ENCODE measurements at regions not wholly inside any gene's neighbourhood (a gene's known extent, or its start where the extent isn't known, plus 50 kb on each side); places are given as distances from the start of the nearest gene placed in this dataset.

DNA sequence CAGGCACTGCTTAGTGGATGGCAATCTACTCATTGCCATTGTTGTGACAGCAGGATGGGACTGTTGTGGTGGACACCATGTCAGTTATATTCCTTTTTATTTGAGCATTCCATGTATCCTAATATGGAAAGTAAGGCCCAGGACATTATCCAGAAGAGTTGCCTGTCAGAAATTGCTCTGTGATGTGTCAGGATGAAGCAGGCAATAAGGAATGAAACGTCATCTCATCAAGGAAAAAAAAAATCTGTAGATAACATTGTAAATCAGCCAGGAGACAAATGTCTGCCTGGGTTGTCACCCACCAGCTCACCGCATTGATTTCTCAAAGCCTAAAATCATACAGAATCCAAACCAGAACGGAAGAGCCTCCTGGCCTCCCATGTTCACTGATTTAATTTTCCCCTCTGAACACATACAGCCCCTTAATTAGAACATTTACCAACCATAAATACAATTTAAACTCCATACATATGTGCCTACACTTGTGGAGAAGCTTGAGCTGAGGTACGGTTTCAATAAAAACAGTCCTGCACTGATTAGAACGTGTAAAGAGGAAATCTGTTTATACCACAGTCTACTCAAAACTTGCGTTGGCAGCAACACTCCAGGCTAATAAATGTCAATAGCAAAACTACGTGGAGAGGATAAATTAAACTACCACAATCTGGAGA is 73.9 kb downstream of the FOXD1 start:
- no peak for DNase-seq (ENCODE audit: low read depth)

DNA sequence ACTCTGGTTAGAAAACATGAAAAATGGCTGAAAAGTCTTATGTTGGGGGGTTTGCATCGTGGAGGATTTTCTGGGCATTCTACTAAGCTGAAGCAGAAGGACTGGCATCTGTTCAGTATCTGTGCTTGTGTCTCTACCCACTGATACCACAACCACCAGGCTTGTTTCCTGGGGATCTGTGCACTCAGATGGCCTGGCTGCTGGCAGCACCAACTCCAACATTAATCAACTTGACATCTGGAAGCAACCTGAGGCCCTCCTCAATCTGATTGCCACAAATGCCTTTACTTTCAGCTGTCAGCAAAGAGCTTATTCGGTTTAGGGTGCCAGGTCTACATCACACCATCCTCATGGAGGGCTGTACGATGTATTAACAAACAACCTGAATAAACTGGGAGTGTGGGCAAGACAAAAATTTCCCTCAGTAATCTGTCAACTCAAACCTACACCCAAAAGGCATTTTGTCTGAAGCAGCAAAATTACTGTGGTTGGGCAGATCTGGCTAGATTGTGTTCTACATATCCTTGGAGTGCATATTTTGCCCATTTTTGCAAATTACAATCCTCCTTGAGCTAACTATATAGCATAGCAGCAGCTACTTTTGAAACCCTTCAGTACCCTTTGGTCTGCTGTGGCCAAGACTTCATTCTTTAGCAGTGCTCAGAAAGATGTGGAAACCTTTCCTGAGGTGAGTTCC is 74.6 kb downstream of the FOXD1 start:
- no peak for DNase-seq (ENCODE audit: low read depth)

DNA sequence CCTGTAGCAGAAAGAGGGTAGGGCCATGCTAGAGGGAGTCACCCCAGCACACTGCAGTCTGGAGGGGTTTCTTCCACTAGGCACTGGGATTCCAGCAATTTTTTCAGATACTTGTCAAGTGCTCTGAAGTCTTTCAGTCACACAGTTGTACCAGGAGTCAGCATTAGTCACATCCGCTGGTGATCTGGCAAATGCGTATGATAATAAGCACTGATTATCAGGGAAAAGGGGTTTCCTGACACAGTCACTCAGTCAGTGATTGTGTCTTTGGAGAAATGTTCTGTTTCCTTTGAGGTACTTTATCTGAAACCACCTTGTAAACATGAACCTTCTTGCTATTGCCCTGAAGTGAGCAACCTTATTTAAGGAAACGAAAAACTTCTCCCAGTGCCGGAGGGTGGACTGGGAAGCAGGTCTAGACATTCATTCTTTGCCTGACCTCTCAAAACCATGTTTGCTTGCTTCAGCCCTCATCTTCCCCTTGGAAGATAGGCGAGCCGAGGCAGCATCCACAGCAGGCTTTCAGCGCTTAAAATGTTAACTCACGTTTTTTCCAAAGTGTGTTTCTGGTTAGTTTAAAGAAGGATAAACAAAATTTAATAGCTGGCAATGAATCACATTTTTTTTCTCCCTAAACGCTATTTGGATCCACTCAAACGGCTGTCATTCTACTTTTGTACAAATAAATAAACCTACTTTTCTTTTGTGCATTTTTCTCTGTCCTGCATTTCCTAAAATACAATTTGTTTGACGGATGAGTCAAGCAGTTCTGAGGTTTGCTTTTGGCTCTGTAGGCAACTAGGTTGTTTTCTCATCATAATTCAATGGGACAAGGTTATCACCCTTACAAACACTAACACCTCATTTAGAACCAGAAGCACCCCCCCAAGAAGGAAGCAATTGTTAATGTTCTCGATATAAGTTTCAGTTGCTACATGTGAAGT is 77.7 kb downstream of the FOXD1 start:
- no peak for DNase-seq (ENCODE audit: low read depth)

DNA sequence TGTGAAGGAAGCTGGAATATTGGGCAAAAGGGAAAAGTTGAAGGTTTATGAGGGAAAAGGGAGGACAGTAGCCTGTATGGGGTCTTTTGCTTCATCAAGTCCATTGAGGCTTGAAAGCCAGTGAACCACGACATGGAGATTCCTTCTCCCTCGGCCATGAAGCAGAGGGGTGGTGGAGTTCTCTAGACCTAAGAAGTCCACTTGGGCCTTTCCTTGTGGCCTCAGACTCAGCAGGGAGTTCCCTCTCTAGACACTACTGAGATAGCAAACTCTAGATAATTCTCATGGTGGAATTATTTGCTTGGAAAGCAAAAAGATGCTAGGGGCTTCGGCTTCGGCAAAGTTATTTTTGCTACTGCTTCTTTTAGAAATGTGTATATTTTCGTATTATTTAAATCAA is 78.5 kb downstream of the FOXD1 start:
- DNase-seq (ENCODE audit: low read depth), result no peak

DNA sequence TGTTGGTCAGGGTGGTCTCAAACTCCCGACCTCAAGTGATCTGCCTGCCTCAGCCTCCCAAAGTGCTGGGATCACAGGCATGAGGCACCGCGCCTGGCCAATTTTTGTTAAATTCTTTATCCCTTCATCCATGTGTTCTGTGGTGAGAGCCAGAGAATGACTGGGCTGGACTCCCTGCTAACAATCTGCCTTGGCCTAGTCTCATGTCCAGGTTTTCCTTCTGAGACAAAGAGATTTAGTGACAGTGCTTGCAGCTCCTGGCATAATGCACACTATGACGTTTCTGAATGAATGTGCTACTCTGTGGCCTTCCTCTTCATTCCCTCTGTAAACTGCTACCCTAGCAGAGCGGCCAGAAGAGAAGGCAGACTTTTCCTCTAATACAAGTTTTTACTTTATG is 79.3 kb downstream of the FOXD1 start:
- no peak for DNase-seq (ENCODE audit: low read depth)

DNA sequence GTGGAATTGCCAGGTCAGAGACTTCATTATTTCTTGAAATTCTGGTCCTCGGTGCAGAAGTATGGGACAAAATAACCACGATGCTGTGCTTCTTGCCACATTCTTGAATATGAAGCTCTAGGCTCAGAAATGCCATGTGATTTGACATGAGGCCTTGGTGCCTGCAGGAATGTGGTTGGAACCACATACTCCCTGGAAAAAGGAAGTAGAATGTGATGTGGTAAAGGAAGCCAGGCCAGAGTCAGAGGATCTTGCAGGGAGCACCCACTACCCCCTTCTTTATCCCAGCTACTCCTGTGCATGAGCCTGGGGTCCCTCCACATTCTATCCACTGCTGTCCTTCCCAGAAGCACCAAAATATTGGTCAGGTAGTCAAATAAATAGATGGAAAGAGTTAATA is 80.9 kb downstream of the FOXD1 start:
- no peak for DNase-seq (ENCODE audit: low read depth)

DNA sequence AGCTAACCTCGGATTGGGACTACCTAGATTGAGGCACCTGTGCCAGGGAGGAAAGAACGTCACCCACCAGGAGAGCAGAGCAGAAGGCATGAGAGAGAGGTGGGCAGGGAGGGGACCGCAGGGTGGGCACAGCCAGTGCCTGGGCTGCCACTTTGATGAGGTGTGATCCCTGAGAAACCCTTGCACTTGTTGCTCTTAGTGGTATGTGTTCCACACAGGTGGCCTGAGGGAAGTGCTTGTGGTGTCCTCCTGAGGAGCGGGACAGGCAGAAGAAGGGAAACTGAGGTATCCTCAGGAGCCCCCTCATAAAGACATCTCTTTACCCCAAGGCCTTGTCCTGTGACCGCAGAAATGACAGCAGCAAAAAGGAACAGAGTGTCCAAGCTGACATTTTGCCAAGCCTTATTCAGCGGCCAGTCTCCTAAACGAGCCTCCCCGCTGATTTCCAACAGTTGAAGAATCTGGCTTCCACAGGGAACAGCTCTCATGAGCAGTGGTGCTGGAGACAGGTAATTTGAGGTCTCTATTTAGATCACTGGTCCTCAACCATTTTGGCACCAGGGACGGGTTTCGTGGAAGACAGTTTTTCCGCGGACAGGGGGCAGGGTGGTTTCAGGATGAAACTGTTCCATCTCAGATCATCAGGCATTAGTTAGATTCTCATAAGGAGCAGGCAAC is 82.4 kb downstream of the FOXD1 start:
- no peak for DNase-seq (ENCODE audit: low read depth)

DNA sequence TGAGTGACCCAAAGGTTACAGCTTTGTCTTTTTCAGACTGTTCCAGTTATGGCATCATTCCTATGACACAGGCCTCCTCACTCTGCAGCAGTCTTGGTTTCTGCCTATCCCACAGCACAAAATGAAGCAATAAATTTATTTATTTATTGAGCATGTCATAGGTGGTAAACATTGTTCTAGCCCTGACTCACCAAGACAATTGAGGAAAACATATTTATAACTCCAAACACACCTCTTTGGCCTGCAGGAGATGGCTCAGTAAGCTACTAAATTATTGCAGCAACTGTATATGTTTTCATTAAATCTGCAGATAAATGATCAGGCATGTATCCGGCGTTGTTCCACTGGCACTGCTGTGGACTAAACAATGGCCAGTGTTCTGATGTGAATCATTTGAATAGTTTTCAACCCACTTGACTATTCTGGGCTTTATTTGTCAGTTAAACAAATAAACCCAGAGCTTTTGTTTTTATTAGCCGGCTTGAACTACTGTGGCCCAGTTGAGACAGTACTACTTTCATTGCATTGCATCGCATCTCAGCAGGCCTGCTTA is 83.2 kb downstream of the FOXD1 start:
- DNase-seq (ENCODE audit: low read depth), result no peak

DNA sequence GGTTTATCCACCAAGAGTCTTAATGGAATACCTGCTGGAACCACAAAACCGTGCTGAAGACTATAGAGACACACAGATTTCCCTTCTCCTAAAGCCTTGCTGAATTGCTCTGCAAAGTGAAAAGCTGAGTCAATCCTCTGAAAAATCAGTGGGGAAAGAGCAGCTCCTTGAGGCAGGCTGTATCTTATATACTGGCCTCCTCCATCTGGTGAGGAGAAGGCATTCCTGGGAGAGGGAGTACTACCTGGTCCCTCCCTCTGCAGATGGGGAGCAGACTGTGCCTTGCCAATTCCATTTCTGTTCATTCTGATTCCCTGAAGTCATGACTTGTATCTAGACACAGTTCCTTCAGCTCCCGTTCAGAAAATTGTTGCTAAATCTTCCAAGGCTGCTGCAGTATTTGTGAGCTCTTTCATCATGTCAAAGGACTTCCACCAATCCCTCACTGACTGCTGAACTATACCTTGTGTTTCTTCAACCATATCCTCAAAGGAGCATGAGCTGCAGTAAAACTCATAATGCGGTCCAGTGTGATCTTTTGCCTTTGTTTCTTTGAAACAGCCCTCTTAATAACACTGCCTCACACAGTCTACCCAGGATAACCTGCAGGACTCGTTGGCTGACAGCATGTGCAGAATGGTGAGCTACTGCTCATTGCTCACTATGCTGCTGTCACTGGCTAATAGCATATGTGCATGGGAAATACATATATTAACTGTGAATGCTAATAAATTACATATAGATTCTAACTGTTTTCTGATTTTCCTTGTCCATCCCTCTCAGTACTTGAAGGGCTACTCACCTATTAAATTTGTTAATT is 84.5 kb downstream of the FOXD1 start:
- no peak for DNase-seq (ENCODE audit: low read depth)

DNA sequence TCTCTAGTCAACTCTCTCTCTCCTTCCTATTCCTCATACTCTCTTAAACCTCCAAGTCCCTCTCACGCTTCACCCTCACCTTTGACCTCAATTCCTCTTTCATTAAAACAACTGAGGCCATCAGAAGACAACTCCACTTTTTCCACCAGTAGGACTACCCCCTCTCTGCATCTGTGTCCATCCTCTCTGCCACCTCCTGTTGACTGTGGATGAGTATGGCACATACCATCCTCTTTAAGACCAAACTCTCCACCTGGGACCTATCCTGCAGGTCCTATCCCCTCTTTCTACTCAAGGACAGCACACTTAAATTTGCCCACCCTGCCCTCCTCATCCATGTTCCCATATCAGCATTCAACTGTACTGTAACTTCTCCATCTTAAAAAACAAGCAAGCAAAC is 89.2 kb downstream of the FOXD1 start:
- no peak for DNase-seq (ENCODE audit: low read depth)

DNA sequence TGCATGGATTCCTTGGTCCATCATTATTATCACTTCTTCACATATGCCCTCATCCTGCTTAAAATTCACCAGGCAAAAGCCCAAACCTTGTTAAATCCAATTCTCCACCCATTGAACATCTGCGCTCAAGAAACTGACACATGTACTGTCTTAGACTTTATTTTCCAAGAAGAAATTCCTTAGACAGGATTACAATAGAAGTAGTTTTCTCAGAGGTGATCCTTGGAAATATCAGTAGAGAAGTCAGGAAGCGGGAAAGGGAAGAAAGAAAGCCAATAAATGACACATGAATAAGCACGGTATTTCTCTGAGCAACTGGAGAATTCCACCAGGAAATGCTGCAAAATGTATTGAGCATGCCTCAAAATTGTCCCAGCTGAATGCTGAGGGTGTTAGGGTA is 90.2 kb downstream of the FOXD1 start:
- no peak for DNase-seq (ENCODE audit: low read depth)

DNA sequence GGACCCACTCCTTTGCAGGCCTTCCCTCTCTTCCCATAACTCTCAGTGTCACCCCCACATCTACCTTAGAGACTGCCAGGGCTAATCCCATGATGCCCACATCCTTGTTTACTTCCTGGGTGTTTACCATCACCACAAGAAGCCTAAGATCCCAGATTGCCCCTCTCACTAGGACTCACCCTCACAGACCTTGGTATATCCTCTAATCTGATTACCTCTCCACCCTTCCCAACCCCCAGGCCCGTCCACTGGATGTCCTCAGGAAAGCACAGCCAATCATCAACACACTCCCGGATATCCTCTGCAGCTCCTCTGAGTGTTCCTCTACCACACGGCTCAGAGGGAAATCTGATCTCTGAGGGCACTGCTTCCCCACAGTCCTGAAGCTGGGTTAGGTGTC is 91.0 kb downstream of the FOXD1 start:
- no peak for DNase-seq (ENCODE audit: low read depth)

DNA sequence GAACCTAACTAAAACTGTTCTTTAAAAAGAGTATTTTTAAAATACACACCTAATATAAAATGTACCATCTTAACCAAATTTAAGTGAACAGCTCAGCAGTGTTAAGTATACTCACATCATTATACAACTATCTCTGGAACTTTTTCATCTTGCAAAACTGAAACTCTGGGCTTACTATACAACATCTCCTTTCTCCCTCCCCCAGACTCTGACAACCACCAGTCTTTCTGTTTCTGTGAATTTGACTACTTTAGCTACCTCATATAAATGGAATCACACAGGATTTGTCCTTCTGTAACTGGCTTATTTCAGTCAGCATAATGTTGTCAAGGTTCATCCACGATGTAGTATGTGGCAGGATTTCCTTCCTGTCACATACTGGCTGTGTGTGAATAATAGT is 93.5 kb downstream of the FOXD1 start:
- no peak for DNase-seq (ENCODE audit: low read depth)

DNA sequence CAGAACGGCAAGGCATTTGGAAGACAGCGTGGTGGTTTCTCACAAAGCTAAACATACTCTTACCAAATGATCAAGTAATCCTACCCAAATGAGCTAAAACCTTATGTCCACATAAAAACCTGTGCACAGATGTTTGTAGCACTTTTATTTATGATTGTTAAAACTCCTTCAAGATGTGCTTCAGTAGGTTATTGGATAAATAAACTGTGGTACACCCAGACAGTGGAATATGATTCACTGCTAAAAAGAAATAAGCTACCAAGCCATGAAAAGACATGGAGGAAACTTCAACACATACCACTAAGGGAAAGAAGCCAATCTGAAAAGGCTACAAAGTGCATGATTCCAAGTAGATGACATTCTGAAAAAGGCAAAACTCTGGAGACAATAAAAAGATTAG is 94.2 kb downstream of the FOXD1 start:
- no peak for DNase-seq (ENCODE audit: low read depth)

DNA sequence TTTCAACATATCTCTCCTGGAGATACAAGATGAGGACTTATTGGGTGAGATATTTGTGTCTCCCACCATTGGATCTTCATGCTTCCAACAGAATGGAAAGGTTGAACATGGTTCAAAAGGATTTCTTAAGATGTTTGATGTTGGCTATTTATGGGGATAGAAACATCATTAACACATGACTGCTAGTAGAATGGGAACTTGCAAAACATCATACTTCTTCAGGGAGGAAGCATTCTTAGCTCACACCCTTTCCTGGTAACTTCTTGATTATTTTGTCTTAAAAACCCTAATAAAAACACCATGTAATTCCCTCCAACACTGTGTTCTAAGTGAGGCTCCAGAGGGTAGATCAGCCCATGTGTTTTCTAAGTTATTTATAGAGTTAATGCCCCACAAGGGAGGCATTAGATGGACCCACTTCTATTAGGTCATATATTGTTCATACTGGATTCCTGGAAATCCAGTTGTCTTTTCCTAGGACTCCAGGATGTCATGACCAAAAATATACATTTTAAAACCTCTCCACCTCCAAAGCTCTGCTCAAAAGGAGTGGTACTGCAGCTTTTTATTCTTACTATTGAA is 95.8 kb downstream of the FOXD1 start:
- DNase-seq (ENCODE audit: low read depth), result no peak

DNA sequence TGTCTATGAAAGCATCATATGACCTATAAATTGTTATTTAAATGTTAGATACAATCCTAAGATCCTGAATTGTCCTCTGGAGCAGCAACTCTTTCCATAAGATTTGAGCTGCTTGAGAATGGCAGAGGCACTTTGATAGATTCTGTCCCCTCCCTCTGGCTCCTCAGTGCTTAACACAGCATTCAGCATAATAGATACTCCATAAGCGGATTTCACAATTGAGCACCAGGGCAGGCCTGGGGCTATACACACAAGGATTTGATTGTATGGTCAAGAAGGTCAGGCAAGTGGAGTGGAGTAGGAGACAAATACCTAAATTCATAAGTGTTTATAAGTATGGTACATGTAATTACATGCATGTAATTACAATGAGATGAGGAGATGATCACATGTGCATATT is 96.3 kb downstream of the FOXD1 start:
- DNase-seq (ENCODE audit: low read depth), result no peak

DNA sequence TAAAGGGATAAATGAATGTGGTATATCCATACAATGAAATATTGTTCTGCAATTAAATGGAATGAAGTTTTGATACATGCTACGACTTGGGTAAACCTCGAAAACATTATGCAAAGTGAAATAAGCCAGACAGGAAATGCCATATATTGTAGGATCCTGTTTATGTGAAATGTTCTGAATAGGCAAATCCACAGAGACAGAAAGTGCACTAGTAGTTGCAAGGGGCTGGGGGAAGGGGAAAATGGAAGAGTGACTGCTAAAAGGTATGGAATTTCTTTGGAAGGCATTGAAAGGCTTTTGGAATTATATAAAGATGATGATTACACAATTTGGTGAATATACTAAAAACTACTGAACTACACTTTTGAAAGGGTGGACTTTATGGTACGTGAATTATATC is 97.0 kb downstream of the FOXD1 start:
- DNase-seq (ENCODE audit: low read depth), result no peak

DNA sequence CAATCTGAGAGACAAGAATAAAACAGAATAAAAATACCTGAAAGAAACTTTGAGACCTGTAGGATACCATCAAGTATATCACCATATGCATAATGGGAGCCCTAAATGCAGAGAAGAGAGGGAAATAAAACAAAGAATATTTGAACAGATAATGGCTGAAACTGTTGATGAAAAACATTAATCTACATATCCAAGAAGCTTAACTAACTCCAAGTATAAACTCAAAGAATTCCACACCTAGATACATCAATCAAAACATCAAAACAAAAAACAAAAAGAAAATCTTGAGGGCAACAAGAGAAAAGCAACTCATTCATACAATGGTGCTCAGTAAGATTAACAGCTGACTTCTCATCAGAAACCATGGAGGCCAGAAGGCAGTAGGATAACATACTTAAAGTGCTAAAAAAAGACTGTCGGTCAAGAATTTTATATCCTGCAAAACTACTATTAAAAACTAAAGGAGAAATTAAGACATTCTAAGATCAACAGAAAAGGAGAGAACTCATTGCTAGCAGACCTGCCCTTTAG is 101.6 kb downstream of the FOXD1 start:
- no peak for DNase-seq (ENCODE audit: low read depth)

DNA sequence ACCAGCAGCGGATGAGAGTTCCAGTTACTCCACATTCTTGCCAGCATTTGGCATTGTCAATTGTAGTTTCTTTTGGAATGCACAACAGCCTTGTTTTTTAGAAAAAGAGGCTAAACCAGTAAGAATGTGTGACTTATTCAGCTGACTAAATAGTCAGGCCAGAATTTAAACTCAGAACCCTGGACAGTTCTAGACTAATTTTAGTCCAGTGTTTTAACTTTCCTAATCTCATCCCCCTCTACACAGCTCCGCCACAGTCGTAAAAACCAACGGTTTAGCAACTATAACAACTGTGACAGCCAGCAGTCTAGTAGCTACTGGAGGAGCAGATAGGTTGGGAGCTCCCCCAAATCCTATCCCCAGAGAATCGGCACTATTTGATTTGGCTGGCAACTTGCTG is 103.7 kb downstream of the FOXD1 start:
- no peak for DNase-seq (ENCODE audit: low read depth)

DNA sequence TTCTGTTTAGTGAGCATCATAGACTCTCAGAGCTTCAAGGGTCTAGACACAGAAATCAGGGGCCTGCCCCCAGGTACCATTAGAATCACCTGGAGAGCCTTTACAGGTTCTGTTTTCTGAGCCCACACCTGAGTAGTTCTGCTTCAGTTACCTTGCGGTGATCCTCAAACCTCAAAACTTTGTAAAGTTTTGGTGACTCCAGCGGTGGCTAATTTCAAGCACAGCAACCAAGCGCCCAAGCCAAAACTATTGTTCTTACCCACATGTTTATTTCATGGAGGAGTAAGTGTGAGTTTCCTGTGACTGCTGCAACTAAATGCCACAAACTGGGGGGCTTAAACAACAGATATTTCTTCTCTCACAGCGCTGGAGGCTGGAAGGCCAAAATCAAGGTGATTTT is 108.9 kb downstream of the FOXD1 start:
- DNase-seq (ENCODE audit: low read depth), result no peak
